GM19238 (cell line): ENCODE measurements at regions not wholly inside any gene's neighbourhood (a gene's known extent, or its start where the extent isn't known, plus 50 kb on each side); places are given as distances from the start of the nearest gene placed in this dataset.
A peak's percentile ranks its signal among the peaks of the same experiment; 100 is the strongest.

Experiments
- DNase-seq: peaks from one replicate; pipeline ENCODE4 v3.0.0; 2011; ENCODE audit warnings: low spot score; ENCODE audit not compliant: insufficient read length

GRCh38 chr13:22050951-22051563 lies 380.2 kb downstream of the FGF9 start:
- DNase-seq, result no peak

GRCh38 chr13:22053053-22053452 lies 382.2 kb downstream of the FGF9 start:
- no peak for DNase-seq

- DNase-seq, result no peak
Measured at GRCh38 chr13:22055259-22055658, 384.4 kb downstream of the FGF9 start.

- DNase-seq, result no peak
Measured at GRCh38 chr13:22060187-22060586, 389.3 kb downstream of the FGF9 start.

- DNase-seq, result peak; percentile 14
Measured at GRCh38 chr13:22061371-22061805, 390.5 kb downstream of the FGF9 start.

GRCh38 chr13:22061806-22062391 lies 391.0 kb downstream of the FGF9 start:
- DNase-seq, result peak; percentile 36

- DNase-seq, result no peak
Measured at GRCh38 chr13:22062478-22063205, 391.8 kb downstream of the FGF9 start.

GRCh38 chr13:22063416-22064124 lies 392.7 kb downstream of the FGF9 start:
- no peak for DNase-seq

GRCh38 chr13:22064854-22065620 lies 394.2 kb downstream of the FGF9 start:
- no peak for DNase-seq

GRCh38 chr13:22073718-22074117 lies 402.8 kb downstream of the FGF9 start:
- no peak for DNase-seq

GRCh38 chr13:22074403-22074802 lies 403.5 kb downstream of the FGF9 start:
- DNase-seq, result no peak

- DNase-seq, result no peak
Measured at GRCh38 chr13:22076658-22077057, 405.8 kb downstream of the FGF9 start.

GRCh38 chr13:22077205-22077683 lies 406.4 kb downstream of the FGF9 start:
- DNase-seq, result no peak

GRCh38 chr13:22077764-22078163 lies 406.9 kb downstream of the FGF9 start:
- no peak for DNase-seq

- no peak for DNase-seq
Measured at GRCh38 chr13:22079961-22080360, 409.1 kb downstream of the FGF9 start.

GRCh38 chr13:22080832-22081231 lies 410.0 kb downstream of the FGF9 start:
- DNase-seq, result no peak

- DNase-seq, result no peak
Measured at GRCh38 chr13:22081430-22081829, 410.6 kb downstream of the FGF9 start.

GRCh38 chr13:22082030-22082429 lies 411.2 kb downstream of the FGF9 start:
- no peak for DNase-seq

GRCh38 chr13:22082437-22083100 lies 411.7 kb downstream of the FGF9 start:
- no peak for DNase-seq

- no peak for DNase-seq
Measured at GRCh38 chr13:22085001-22085400, 414.1 kb downstream of the FGF9 start.
